ENCODE measurements at regions not wholly inside any gene's neighbourhood (a gene's known extent, or its start where the extent isn't known, plus 50 kb on each side); places are given as distances from the start of the nearest gene placed in this dataset.

DNA sequence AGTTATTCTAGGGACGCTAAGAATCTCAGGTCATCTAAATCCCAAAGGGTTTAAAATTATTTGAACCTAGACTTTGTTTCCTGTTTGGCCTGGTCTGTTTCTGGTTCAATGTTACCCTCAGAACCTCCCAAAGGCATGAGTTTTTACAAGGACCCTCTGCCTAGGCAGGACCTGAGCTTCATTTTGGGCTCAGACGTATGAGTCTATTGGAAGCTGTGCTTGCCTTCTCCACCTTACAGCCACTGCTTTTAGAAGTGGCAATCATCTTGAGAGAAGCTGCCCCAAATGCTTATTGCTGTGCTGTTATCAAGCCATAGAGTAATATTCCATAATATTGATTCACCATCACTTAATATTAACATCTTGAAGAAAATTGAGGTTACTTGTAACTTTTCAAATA lies 510.4 kb downstream of the TLE4 start:
- DNase-seq, result no peak

- no peak for DNase-seq
Measured at GRCh38 chr9:80078826-80079225, 507.1 kb downstream of the TLE4 start.

DNA sequence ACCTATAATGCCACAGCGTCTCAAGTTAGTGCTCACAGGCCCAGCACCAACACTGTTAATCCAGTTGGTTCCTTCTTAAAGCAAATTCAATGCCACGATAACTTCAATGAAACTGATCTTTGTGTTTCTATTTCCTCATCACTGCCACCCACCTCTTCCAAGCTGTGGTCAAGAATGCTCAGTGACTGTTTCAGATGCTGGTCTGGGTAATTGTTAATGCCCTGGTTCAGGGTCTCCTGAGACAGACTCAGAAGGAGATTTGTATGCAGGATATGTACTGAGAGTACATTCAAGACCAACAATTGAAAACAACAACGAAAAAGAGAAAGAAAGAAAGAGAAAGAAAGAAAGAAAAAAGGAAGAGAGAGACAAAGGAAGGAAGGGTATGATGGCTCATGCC lies 505.3 kb downstream of the TLE4 start:
- no peak for DNase-seq

GRCh38 chr9:80076162-80076561 lies 504.4 kb downstream of the TLE4 start:
- DNase-seq, result no peak

- DNase-seq, result no peak
Measured at GRCh38 chr9:80074439-80074838, 502.7 kb downstream of the TLE4 start.

- no peak for DNase-seq
Measured at GRCh38 chr9:80072451-80072850, 500.7 kb downstream of the TLE4 start.

- no peak for DNase-seq
Measured at GRCh38 chr9:80070071-80070742, 498.4 kb downstream of the TLE4 start.

DNA sequence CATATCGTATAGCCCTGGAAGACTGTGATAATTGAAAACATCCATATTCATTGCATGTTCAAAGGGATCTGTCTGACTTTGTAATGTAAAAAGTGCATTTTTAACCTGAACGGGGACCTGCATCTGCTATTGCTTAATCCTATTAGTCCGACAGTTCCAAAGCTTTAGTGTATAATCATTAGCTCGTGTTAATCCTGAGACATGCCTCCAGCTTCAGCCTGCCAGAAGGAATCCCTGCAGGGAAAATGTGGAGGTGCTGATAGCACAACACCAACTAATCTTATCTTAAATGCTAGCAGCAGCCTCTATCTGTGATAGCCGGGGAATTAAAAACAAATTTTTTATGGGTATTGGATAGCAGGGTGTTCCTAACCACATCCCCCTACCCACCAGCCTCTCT lies 495.2 kb downstream of the TLE4 start:
- no peak for DNase-seq

GRCh38 chr9:80062567-80062966 lies 490.8 kb downstream of the TLE4 start:
- no peak for DNase-seq

DNA sequence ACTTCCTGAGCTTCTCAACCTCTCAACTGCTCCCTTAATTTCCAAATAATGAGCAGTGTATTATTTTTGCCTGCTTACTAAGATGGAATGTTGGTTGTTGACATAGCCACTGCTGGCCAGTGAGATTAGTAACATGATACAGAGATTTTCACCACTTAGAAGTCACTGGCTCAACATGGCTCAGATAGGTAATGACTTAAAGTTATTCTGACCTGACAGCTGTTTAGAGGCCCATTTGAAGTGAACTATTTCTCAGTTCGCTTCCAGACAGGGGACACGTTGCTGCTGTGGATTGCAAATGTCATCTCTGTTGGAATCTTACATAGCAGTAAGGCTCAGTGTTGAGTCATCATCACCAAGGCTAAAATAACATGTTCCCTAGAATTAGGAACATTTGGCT lies 490.2 kb downstream of the TLE4 start:
- no peak for DNase-seq

DNA sequence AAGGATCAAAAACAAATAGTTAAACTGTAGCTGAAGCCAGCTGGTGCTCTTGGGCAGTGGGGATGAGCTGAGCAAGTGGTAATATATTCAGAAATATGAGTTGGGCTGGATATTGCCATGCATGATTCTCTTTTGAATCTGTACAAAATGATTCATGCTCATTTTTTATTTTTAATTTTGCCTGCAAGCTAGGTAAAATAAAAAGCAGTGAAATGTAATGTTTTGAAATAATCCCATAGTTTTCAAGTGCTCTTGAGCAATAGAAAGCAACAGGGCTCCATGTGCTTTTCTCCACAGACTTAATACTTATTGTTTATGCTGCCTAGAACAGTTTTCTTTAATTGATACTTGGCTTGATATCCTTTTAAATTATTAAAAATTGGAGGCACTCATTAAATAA lies 489.3 kb downstream of the TLE4 start:
- no peak for DNase-seq

GRCh38 chr9:80059979-80060378 lies 488.2 kb downstream of the TLE4 start:
- no peak for DNase-seq

DNA sequence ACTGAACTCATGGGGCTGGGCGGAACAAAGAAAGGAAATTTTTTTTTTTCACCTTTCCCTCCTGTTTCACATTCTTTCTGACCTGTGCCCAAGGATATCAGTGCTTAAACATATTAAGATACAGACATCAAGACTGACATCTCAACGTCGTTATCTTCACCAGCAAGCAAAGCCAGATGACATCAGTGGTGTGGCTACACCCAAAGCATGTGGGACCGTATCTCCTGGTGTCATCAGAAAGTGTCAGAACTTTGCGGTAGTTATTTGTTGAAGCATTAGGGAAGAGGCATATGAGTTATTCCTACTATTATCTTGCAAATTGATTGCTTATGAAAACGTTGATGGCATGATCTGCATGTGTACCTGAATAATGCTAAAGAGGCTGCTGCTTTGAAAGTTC lies 487.4 kb downstream of the TLE4 start:
- no peak for DNase-seq

- DNase-seq, result no peak
Measured at GRCh38 chr9:80052830-80053229, 481.1 kb downstream of the TLE4 start.

GRCh38 chr9:80049096-80049782 lies 477.5 kb downstream of the TLE4 start:
- no peak for DNase-seq

DNA sequence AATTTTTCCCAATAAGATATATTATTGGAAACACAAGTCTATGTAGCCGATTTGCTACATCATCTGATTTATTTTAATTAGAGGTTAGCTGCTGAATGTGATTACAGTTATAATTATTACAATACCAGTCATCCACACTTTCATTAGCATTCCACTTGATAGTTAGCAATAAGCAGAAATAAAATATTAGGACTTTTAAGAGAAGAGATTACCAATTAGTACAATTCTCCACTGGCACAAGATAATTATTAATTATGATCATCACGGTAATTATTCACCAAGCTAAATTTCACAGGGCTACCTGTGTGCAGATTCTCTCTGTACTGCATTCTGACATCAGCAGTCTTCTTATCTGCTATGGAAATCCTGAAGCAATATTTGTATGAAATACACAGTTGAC lies 474.7 kb downstream of the TLE4 start:
- no peak for DNase-seq

DNA sequence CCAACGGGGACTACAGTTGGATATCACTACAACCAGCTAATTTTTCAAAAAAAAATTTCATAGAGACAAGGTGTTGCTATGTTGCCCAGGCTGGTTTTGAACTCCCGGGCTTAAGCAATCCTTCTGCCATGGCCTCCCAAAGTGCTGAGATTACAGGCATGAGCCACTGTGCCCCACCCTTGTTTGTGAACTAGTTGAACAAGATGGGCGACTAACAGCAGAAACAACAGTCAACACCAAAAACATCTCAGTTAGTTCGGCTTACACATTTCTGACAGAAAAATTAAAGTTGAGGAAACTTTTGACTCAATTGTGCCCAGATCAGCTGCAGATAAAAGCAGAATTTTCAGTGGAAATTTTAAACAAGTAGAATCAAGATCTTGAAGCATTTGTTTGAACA lies 470.1 kb downstream of the TLE4 start:
- no peak for DNase-seq

DNA sequence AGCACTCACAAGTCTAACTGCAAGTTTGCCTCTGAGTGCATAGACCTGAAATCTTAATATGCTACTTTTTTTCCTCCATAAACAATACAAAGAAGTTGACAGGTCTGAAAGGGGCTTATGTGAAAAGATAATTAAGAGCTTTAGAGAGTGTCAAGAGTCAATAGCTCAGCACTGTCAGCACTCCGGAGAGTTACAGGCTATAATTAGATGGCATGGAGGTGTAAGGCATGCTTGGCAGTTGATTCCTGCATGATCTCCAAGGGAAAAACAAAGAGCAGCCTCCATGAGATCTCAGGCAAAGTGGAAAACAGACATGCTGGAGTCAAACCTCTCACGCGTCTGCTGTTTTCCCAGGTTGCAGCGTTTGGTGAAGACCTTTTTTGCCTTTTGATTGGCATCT lies 468.7 kb downstream of the TLE4 start:
- DNase-seq, result no peak

GRCh38 chr9:80030801-80031200 lies 459.0 kb downstream of the TLE4 start:
- no peak for DNase-seq

GRCh38 chr9:80028501-80028900 lies 456.7 kb downstream of the TLE4 start:
- DNase-seq, result no peak

DNA sequence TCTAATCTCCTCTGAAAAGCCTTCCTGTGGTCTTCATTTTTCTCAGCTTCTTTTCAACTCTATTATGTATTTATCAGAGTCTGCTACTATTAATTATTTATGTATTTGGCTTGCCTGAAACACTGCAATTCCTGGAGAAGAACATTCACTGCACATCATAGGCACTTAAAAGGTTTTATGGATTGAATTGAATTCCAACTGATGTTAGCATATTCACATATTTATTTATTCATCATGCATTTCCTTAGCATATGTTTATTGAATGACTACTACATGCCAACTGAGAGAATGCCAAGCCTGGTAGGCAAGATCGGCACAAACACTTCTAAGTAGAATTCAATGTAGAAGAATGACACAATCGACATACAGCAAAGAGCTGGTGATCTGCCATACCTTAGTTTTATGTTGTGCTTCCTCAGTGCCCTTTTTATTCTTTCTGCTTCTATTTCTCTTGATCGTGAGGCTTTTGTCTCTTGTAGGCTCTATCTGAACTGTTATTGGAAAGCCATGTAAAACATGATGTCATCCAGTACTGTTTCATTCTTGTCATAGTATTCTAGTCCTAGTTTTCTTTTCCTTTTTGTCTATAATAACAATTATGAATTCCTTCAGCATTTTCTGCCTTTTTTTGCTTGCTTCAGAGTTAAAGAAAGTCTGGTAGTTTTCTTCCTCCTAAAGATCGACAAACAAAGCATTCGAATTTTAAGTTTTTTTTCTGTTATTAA lies 454.2 kb downstream of the TLE4 start:
- no peak for DNase-seq

GRCh38 chr9:80025131-80025530 lies 453.4 kb downstream of the TLE4 start:
- no peak for DNase-seq

GRCh38 chr9:80020530-80020929 lies 448.8 kb downstream of the TLE4 start:
- DNase-seq, result no peak

GRCh38 chr9:80020056-80020455 lies 448.3 kb downstream of the TLE4 start:
- no peak for DNase-seq
